AG10803 (cell line): ENCODE measurements at regions not wholly inside any gene's neighbourhood (a gene's known extent, or its start where the extent isn't known, plus 50 kb on each side); places are given as distances from the start of the nearest gene placed in this dataset.
A peak's percentile ranks its signal among the peaks of the same experiment; 100 is the strongest.

Experiments
- DNase-seq: peaks from one replicate; pipeline ENCODE4 v3.0.0; 2010; ENCODE audit warnings: low read depth
- H3K4me3 ChIP-seq: 2 replicates; pipeline ENCODE4 v1.5.1; 2011; ENCODE audit warnings: mild to moderate bottlenecking, low read length, control low read depth
- CTCF ChIP-seq: conservative IDR thresholded peaks from 2 replicates; pipeline ENCODE4 v1.5.1; 2011; ENCODE audit warnings: mild to moderate bottlenecking, low read length, control low read depth, inconsistent platforms

DNA sequence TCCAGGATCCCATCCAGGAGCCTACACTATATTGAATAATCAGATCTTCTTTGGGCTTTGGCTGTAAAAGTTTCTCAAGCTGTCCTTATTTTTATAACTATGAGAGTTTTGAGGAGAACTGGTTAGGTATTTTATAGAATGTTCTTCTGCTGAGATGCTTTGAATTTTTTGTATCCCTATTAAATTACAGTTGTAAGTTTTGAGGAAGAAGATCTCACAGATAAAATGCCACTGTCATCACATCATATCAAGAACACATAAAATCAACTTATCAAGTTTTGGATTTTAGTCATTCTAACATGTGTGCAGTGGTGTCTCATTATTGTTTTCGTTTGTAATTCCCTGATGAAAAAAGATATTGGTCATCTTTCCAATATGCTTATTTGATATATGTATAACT, 260.2 kb upstream of the COL3A1 start:
- TF ChIP-seq CTCF = no peak
- no peak overlapping the region for H3K4me3 ChIP-seq
- DNase-seq = no peak

- DNase-seq = peak; percentile 29
- H3K4me3 ChIP-seq = no peak overlapping the region
- TF ChIP-seq CTCF = no peak
Measured at GRCh38 chr2:188720811-188721605, 253.2 kb upstream of the COL3A1 start.

GRCh38 chr2:188721784-188722183, 252.4 kb upstream of the COL3A1 start:
- no peak for TF ChIP-seq CTCF
- DNase-seq = no peak
- H3K4me3 ChIP-seq = no peak overlapping the region

- no peak for TF ChIP-seq CTCF
- no peak overlapping the region for H3K4me3 ChIP-seq
- DNase-seq = peak; percentile 50
Measured at GRCh38 chr2:188725746-188726360, 248.3 kb upstream of the COL3A1 start.

DNA sequence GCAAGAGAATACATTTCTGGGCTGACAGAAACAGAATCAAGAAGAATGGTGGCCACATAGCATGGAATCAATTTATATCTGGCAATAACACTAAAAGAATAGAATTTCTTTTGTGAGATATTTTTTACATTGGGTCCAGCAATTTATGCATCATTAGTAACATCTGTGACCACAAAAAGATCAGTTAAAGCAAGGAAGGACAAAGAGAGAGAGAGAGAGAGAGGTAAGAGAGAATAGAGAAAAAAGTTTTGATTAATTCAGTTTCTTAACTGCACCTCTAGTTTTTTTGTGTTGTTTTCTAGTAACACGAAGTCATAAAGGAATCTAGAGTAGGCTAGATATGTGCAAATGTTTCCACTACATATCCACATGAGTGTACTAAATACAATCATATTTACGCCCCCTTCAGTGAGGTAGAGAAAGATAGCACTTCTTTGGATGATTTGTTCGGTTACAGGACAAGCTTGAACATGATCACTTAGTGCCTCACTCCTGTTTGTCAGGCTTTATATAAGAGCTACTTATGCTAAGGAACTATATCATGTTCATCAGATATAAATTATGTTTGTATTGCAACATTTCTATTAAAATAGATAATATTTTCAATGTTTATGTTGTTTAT, 247.4 kb upstream of the COL3A1 start:
- no peak overlapping the region for H3K4me3 ChIP-seq
- DNase-seq = peak; percentile 30
- TF ChIP-seq CTCF = no peak

DNA sequence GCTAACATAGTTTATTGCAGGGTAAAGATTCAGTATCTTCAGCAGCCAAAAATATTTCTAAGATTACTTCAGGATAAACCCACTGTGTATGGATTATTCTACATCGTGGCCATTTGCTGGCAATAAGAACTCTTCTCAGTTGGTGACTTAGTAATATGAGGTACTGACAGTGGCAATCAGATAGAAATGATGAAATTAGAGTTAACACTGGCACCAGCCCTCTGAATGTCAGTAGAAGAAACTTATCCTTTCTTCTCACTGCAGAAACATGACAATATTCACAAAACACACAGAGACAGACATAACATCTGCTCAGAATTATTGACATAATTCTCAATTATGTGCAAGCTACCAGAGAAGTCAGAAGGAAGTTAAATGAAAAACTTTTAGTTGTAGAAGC, 246.3 kb upstream of the COL3A1 start:
- H3K4me3 ChIP-seq = no peak overlapping the region
- TF ChIP-seq CTCF = no peak
- DNase-seq = no peak
